ENCODE measurements at regions not wholly inside any gene's neighbourhood (a gene's known extent, or its start where the extent isn't known, plus 50 kb on each side); places are given as distances from the start of the nearest gene placed in this dataset.
"Not testable (repeated sequence)": the region's sequence is repeated elsewhere in the genome, so short reads cannot be mapped to it uniquely, and the experiment has no call there.

- Histone ChIP-seq H3K9ac (peak overlapping the region in 1 of 11 experiments; percentile 12; a peak in 1 of 22 replicates), H3K27me3 (no peaks in the 10 kb centered on the region), H3K27ac (peak overlapping the region in 7 of 11 experiments; percentile 5 to 47 (median 34); a peak in 9 of 22 replicates), H3K4me3 (no peak overlapping the region), H3K36me3 (no peaks in the 10 kb centered on the region), H3K4me1 (peaks cover 18 to 48% (median 30%) of the 10 kb centered on the region in 10 experiments), H3K4me2 (peak overlapping the region; percentile 43 to 88 (median 60); a peak in 21 of 22 replicates), H3K9me3 (replicated peaks in 1 of 11) (no peaks in the 10 kb centered on the region), H4K20me1 (no peaks in the 10 kb centered on the region)
- TF ChIP-seq Cebpa-rat (IDR thresholded peaks at IDR 0.05) = peak in 2 of 11 experiments; percentile 26 to 45; a peak in 2 of 22 replicates
Observed at GRCh38 chr22:19598054-19598855, 74.0 kb upstream of the CLDN5 start.

GRCh38 chr22:19599004-19599403 is 74.8 kb upstream of the CLDN5 start:
- TF ChIP-seq Cebpa-rat (IDR thresholded peaks at IDR 0.05) = no peak
- Histone ChIP-seq H3K4me1 (peaks cover 19 to 48% (median 31%) of the 10 kb centered on the region in 10 experiments), H3K4me3 (no peak overlapping the region), H4K20me1 (no peaks in the 10 kb centered on the region), H3K27me3 (no peaks in the 10 kb centered on the region), H3K9ac (no peak overlapping the region), H3K27ac (peak overlapping the region in 2 of 11 experiments; percentile 22 to 34; a peak in 1 of 22 replicates), H3K4me2 (peak overlapping the region in 8 of 11 experiments; percentile 49 to 88 (median 68); a peak in 14 of 22 replicates), H3K9me3 (replicated peaks in 1 of 11) (no peaks in the 10 kb centered on the region), H3K36me3 (no peaks in the 10 kb centered on the region)

GRCh38 chr22:19599626-19600243 is 75.5 kb upstream of the CLDN5 start:
- no peak for TF ChIP-seq Cebpa-rat (IDR thresholded peaks at IDR 0.05)

DNA sequence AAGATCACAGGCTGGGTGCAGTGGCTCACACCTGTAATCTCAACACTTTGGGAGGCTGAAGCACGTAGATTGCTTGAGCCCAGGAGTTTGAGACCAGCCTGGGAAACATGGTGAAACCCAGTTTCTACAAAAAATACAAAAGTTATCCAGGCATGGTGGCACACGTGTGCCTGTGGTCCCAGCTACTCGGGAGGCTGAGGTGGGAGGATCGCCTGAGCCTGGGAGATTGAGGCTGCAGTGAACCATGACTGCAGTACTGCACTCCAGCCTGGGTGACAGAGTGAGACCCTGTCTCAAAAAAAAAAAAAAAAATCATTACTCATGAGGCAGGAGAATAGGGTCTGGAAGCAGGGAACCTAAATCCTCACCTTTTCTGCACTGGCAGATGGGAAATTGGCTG is 79.1 kb upstream of the CLDN5 start:
- H3K4me1 ChIP-seq = peaks cover 31 to 69% (median 52%) of the 10 kb centered on the region in 10 experiments
- 0 out of 22 replicates have a peak overlapping the region, but pooled peaks of 1 of the 11 experiments have one; percentile 3 for H3K4me2 ChIP-seq
- peaks cover 0 to 16% (median 0%) of the 10 kb centered on the region in 11 experiments; a peak in 2 of 22 replicates for H3K27me3 ChIP-seq
- H3K27ac ChIP-seq; H3K9ac ChIP-seq; H3K36me3 ChIP-seq; H3K9me3 ChIP-seq (replicated peaks in 1 of 11); H3K4me3 ChIP-seq; H4K20me1 ChIP-seq: not testable (repeated sequence)

More at GRCh38 chr22:19599626-19600243, 75.5 kb upstream of the CLDN5 start:
- Histone ChIP-seq H3K27me3 (no peaks in the 10 kb centered on the region), H3K36me3 (no peaks in the 10 kb centered on the region), H4K20me1 (no peaks in the 10 kb centered on the region), H3K27ac (no peak overlapping the region; a peak in 2 of 22 replicates), H3K9me3 (replicated peaks in 1 of 11) (no peaks in the 10 kb centered on the region), H3K4me3 (no peak overlapping the region), H3K9ac (no peak overlapping the region), H3K4me2 (peak overlapping the region in 2 of 11 experiments; percentile 78 to 88; a peak in 4 of 22 replicates), H3K4me1 (peaks cover 26 to 52% (median 37%) of the 10 kb centered on the region in 10 experiments)

DNA sequence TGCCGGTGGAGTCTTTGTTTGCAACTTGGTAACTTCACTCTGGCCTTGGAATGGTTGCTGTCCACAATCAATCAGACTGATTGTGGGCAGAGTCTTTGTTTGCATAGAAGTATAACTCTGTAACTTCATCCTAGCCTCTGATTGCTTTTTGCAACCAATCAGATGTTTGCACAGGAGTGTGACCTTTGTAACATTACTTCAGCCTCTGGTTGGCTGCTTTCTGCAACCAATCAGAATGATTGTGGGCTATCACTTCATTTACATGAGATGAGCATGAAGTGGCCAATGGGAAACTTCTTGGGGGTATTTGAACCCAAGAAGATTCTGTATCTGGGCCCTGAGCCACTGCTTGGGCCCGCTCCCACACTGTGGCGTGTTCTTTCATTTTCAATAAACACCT is 79.6 kb upstream of the CLDN5 start:
- Histone ChIP-seq H3K36me3 (no peaks in the 10 kb centered on the region), H3K4me2 (0 out of 22 replicates have a peak overlapping the region, but pooled peaks of 1 of the 11 experiments have one; percentile 3), H3K27ac (no peak overlapping the region), H3K9me3 (replicated peaks in 1 of 11) (no peaks in the 10 kb centered on the region), H3K4me1 (peaks cover 27 to 69% (median 52%) of the 10 kb centered on the region in 10 experiments), H3K27me3 (peaks cover 0 to 20% (median 0%) of the 10 kb centered on the region in 11 experiments; a peak in 2 of 22 replicates), H3K9ac (no peak overlapping the region), H4K20me1 (no peaks in the 10 kb centered on the region; a peak in 1 of 22 replicates), H3K4me3 (no peak overlapping the region)
- TF ChIP-seq Cebpa-rat (IDR thresholded peaks at IDR 0.05) = no peak

- Histone ChIP-seq H3K9me3 (replicated peaks in 1 of 11) (no peaks in the 10 kb centered on the region), H3K4me1 (peaks cover 20 to 68% (median 57%) of the 10 kb centered on the region in 10 experiments), H3K27ac (peak overlapping the region in 4 of 11 experiments; percentile 6 to 76 (median 68); a peak in 6 of 22 replicates), H4K20me1 (no peaks in the 10 kb centered on the region; a peak in 1 of 22 replicates), H3K27me3 (peaks cover 0 to 22% (median 0%) of the 10 kb centered on the region in 11 experiments; a peak in 2 of 22 replicates), H3K4me3 (no peak overlapping the region), H3K36me3 (no peaks in the 10 kb centered on the region), H3K9ac (no peak overlapping the region), H3K4me2 (peak overlapping the region in 10 of 11 experiments; percentile 11 to 96 (median 88); a peak in 19 of 22 replicates)
- TF ChIP-seq Cebpa-rat (IDR thresholded peaks at IDR 0.05) = no peak
Observed at GRCh38 chr22:19604711-19605268, 80.6 kb upstream of the CLDN5 start.

- Histone ChIP-seq H3K27me3 (peaks cover 0 to 22% (median 0%) of the 10 kb centered on the region in 11 experiments; a peak in 2 of 22 replicates), H3K9ac (peak overlapping the region in 2 of 11 experiments; percentile 21 to 43; a peak in 2 of 22 replicates), H3K36me3 (no peaks in the 10 kb centered on the region), H3K4me2 (peak overlapping the region in 10 of 11 experiments; percentile 9 to 96 (median 88); a peak in 19 of 22 replicates), H3K4me1 (peaks cover 20 to 73% (median 66%) of the 10 kb centered on the region in 10 experiments), H3K27ac (peak overlapping the region in 4 of 11 experiments; percentile 62 to 76 (median 74); a peak in 9 of 22 replicates), H3K9me3 (replicated peaks in 1 of 11) (no peaks in the 10 kb centered on the region), H4K20me1 (no peaks in the 10 kb centered on the region; a peak in 1 of 22 replicates), H3K4me3 (no peak overlapping the region)
- no peak for TF ChIP-seq Cebpa-rat (IDR thresholded peaks at IDR 0.05)
Observed at GRCh38 chr22:19605508-19606331, 81.5 kb upstream of the CLDN5 start.
